Dendritic cell treated with granulocyte-macrophage colony-stimulating factor and Interleukin-4, amounts not matched to agents 40 ng/mL and 50 ng/mL, for 4 days (primary cell): ENCODE measurements at regions not wholly inside any gene's neighbourhood (a gene's known extent, or its start where the extent isn't known, plus 50 kb on each side); places are given as distances from the start of the nearest gene placed in this dataset.
"Not testable (repeated sequence)": the region's sequence is repeated elsewhere in the genome, so short reads cannot be mapped to it uniquely, and the experiment has no call there.

Experiments
- H3K27ac Mint-ChIP-seq: one replicate; pipeline ENCODE4 v1.8.0; 2022; ENCODE audit warnings: mild to moderate bottlenecking, mixed read lengths
- H3K27me3 Mint-ChIP-seq: one replicate; pipeline ENCODE4 v1.8.0; 2022; ENCODE audit warnings: mild to moderate bottlenecking, mixed read lengths
- H3K36me3 Mint-ChIP-seq: one replicate; pipeline ENCODE4 v1.8.0; 2022; ENCODE audit warnings: low read depth, mixed read lengths
- H3K4me1 Mint-ChIP-seq: one replicate; pipeline ENCODE4 v1.8.0; 2022; ENCODE audit warnings: low read depth, mixed read lengths
- H3K4me3 Mint-ChIP-seq: one replicate; pipeline ENCODE4 v1.8.0; 2022; ENCODE audit warnings: mild to moderate bottlenecking, moderate library complexity, mixed read lengths
- H3K9me3 Mint-ChIP-seq: one replicate; pipeline ENCODE4 v1.8.0; 2022; ENCODE audit warnings: mixed read lengths
- intact Hi-C: fragments of 100-400 bp; cut with micrococcal nuclease; formaldehyde crosslinking; loops from one replicate; pipeline ENCODE4 v1.15.0; 2022

- H3K27ac Mint-ChIP-seq, H3K36me3 Mint-ChIP-seq, H3K27me3 Mint-ChIP-seq, H3K4me3 Mint-ChIP-seq, H3K4me1 Mint-ChIP-seq, H3K9me3 Mint-ChIP-seq, intact Hi-C loops: not testable (repeated sequence)
These were observed 118.1 kb downstream of the TMEM121 start for GRCh38 chr14:105644457-105644856.

DNA sequence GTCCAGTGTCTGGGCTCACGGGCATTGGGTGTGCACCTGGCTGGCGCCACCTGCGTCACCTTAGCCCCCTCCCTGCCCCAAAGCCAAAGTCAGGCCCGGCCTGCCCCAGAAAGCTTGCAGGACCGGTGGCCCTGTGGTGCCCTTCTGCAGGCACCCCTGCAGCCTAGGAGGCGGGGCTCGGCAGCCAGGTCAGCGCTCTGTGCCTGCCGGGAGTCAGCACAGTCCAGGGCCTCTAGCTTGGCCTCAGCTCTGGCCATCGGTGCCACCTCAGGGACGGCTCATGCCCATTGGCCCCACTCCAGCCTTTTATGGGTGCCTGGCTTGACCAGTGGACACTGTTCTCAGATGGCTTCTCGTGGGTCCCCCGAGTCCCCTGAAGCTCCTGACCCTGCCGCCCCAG lies 118.5 kb downstream of the TMEM121 start:
- H3K4me3 Mint-ChIP-seq, intact Hi-C loops, H3K9me3 Mint-ChIP-seq, H3K27ac Mint-ChIP-seq, H3K27me3 Mint-ChIP-seq, H3K4me1 Mint-ChIP-seq, H3K36me3 Mint-ChIP-seq: not testable (repeated sequence)

DNA sequence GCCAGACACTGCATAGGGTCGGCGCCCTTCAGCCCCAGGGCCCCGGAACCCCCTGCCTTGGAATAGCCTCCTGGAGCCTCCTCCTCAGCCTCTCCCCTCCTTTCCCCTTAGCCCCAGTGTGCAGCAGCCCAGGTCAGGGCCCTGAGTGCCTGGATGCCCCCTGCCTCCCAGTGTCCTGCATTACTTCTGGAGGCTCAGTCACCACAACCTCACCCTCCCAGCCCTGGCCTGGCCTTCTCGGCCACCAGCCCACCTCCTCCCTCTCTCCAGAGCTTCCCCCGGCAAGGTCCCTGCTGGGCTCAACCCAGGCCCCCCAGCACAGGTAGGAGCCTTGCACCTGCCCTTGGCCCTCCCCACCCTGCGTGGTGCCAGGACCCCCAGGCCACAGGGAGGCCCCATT lies 119.0 kb downstream of the TMEM121 start:
- H3K4me3 Mint-ChIP-seq, H3K36me3 Mint-ChIP-seq, H3K9me3 Mint-ChIP-seq, H3K27me3 Mint-ChIP-seq, H3K27ac Mint-ChIP-seq, H3K4me1 Mint-ChIP-seq, intact Hi-C loops: not testable (repeated sequence)

DNA sequence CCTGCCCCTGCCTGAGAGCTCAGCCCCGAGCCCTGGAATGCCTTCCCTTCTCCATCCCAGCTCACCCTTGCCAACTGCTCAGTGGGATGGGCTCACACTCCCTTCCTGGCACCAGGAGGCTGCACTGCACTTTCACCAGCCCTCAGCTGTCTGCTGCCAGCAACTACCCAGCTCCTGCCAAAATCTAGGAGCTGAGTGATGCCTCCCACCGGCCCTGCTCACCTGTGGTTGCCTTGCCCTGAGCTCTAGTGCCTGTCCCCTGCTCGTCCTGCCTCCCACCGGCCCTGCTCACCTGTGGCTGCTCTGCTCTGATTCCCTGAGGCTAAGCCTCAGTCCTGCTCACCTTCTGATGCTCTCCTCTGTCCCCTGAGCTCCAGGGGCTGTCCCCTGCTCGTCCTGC lies 119.8 kb downstream of the TMEM121 start:
- Mint-ChIP-seq H3K4me3 (no peak overlapping the region), H3K27me3 (no peaks in the 10 kb centered on the region), H3K36me3 (no peaks in the 10 kb centered on the region), H3K9me3 (no peaks in the 10 kb centered on the region), H3K4me1 (peaks cover 7% of the 10 kb centered on the region), H3K27ac (no peak overlapping the region)
- intact Hi-C loops: no loop called here

DNA sequence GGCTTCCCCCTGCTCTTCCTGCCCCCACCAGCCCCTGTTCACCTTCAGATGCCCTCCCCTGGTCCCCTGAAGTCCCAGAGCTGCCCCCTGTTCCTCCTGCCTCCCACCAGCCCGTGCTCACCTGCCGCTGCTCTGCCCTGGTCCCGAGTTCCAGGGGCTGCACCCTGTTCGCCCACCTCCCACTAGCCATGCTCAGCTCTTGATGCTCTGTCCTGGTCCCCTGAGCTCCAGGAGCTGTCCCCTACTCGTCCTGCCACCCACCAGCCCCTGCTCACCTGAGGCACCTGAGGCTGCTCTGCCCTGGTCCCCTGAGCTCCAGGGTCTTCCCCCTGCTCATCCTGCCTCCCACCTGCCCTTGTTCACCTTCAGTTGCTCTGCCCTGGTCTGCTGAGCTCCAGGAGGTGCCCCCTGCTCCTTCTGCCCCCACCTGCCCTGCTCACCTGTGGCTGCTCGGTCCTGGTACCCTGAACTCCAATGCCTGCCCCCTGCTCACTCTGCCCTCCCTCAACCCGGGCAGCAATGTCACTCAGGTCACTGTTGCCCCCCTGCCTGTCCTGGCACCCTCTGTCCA lies 120.4 kb downstream of the TMEM121 start:
- H3K27ac Mint-ChIP-seq, H3K4me3 Mint-ChIP-seq, intact Hi-C loops, H3K9me3 Mint-ChIP-seq, H3K36me3 Mint-ChIP-seq, H3K27me3 Mint-ChIP-seq, H3K4me1 Mint-ChIP-seq: not testable (repeated sequence)

- H3K36me3 Mint-ChIP-seq, H3K27ac Mint-ChIP-seq, H3K4me1 Mint-ChIP-seq, H3K9me3 Mint-ChIP-seq, intact Hi-C loops, H3K27me3 Mint-ChIP-seq, H3K4me3 Mint-ChIP-seq: not testable (repeated sequence)
These were observed 121.0 kb downstream of the TMEM121 start for GRCh38 chr14:105647426-105647783.

GRCh38 chr14:105647784-105648608 lies 121.6 kb downstream of the TMEM121 start:
- H3K9me3 Mint-ChIP-seq: no peaks in the 10 kb centered on the region
- H3K4me3 Mint-ChIP-seq: no peak overlapping the region
- H3K36me3 Mint-ChIP-seq: no peaks in the 10 kb centered on the region
- H3K27me3 Mint-ChIP-seq: no peaks in the 10 kb centered on the region
- H3K27ac Mint-ChIP-seq: no peak overlapping the region
- H3K4me1 Mint-ChIP-seq: peaks cover 7% of the 10 kb centered on the region
- intact Hi-C loops: no loop called here

GRCh38 chr14:105648609-105649535 lies 122.5 kb downstream of the TMEM121 start:
- H3K4me1 Mint-ChIP-seq, H3K36me3 Mint-ChIP-seq, H3K4me3 Mint-ChIP-seq, H3K27me3 Mint-ChIP-seq, H3K27ac Mint-ChIP-seq, H3K9me3 Mint-ChIP-seq, intact Hi-C loops: not testable (repeated sequence)

DNA sequence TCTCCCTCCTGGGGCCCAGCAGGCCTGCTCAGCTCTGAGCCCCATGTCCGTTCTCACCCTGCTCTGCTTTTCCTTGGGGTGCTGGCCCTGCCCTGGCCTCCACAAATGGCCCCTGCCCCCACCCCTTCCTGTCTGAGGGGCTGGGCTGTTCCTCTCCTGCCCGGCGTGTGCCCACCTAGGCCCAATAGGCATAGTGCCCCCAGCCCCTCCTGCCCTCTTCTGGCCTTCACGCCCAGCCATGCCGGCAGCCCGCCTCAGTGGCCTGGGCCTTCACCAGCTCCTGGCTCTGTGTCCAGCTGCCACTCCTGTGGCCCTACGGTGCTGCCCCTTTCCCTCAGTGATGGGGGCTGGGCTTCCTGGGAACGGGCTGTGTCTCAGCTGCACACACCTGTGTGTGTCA lies 125.9 kb downstream of the TMEM121 start:
- not testable (repeated sequence) for H3K4me1 Mint-ChIP-seq, H3K27me3 Mint-ChIP-seq, H3K27ac Mint-ChIP-seq, H3K9me3 Mint-ChIP-seq, H3K4me3 Mint-ChIP-seq, H3K36me3 Mint-ChIP-seq
- intact Hi-C loops: loop anchor here (5.0 kb wide), 1 partner anchor 45 kb away; no protein-coding TSS in a partner anchor

GRCh38 chr14:105653921-105654320 lies 127.5 kb downstream of the TMEM121 start:
- H3K9me3 Mint-ChIP-seq, H3K27ac Mint-ChIP-seq, H3K4me3 Mint-ChIP-seq, H3K36me3 Mint-ChIP-seq, H3K4me1 Mint-ChIP-seq, H3K27me3 Mint-ChIP-seq: not testable (repeated sequence)
- intact Hi-C loops: loop anchor here (5.0 kb wide), 1 partner anchor 47 kb away; no protein-coding TSS in a partner anchor

- intact Hi-C loops, H3K4me1 Mint-ChIP-seq, H3K4me3 Mint-ChIP-seq, H3K36me3 Mint-ChIP-seq, H3K27me3 Mint-ChIP-seq, H3K27ac Mint-ChIP-seq, H3K9me3 Mint-ChIP-seq: not testable (repeated sequence)
These were observed 132.9 kb downstream of the TMEM121 start for GRCh38 chr14:105659255-105659654.

DNA sequence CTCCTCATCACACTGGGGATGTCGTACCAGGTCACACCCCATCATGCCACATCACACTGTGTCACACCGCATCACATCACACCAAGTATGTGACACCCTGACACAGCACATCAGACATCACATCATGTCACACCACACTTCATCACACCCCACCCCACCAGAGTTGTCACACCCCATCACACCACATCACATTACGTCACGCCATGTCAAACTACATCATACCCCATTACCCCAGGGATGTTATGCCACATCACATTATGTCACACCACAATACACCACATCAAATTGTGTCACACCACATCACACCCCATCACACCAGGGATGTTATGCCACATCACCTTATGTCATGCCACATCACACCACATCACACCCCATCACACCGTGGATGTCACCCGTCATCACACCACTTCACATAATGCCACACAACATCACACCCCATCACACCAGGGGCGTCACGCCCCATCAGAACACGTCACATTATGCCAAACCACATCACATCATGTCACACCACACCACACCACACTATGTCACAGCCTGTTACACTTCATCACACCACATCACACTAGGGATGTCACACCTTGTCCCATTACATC lies 133.6 kb downstream of the TMEM121 start:
- Mint-ChIP-seq H3K9me3 (peaks cover 10% of the 10 kb centered on the region), H3K27ac (no peak overlapping the region), H3K27me3 (peaks cover 3% of the 10 kb centered on the region), H3K4me3 (no peak overlapping the region), H3K4me1 (no peaks in the 10 kb centered on the region), H3K36me3 (no peaks in the 10 kb centered on the region)
- intact Hi-C loops: no loop called here

GRCh38 chr14:105660816-105661531 lies 134.6 kb downstream of the TMEM121 start:
- Mint-ChIP-seq H3K9me3 (peaks cover 10% of the 10 kb centered on the region), H3K36me3 (no peaks in the 10 kb centered on the region), H3K4me1 (no peaks in the 10 kb centered on the region), H3K27ac (no peak overlapping the region), H3K27me3 (peaks cover 3% of the 10 kb centered on the region), H3K4me3 (no peak overlapping the region)
- intact Hi-C loops: no loop called here
